SU-DHL-6 (cell line): ENCODE measurements at regions not wholly inside any gene's neighbourhood (a gene's known extent, or its start where the extent isn't known, plus 50 kb on each side); places are given as distances from the start of the nearest gene placed in this dataset.

Experiments
- H2AFZ ChIP-seq: fragments of 200-600 bp; sonication (generic); 2 replicates; pipeline ENCODE4 v1.6.1; 2014; ENCODE audit warnings: low read depth, mild to moderate bottlenecking, moderate library complexity, mixed read lengths, antibody characterized with exemption, low read length; ENCODE audit not compliant: severe bottlenecking
- H3F3A ChIP-seq: fragments of 200-600 bp; shearing (Covaris generic); 2 replicates; pipeline ENCODE4 v1.6.0; 2016; ENCODE audit warnings: antibody characterized with exemption, mild to moderate bottlenecking; ENCODE audit not compliant: insufficient read depth
- H3K27ac ChIP-seq: fragments of 200-600 bp; sonication (generic); 2 replicates; pipeline ENCODE4 v1.5.1; 2016; ENCODE audit warnings: low read depth, mild to moderate bottlenecking, low read length, moderate library complexity, mixed read lengths
- H3K27me3 ChIP-seq: fragments of 200-600 bp; sonication (generic), shearing (Covaris generic); 2 replicates; pipeline ENCODE4 v1.6.0; 2014; ENCODE audit warnings: mild to moderate bottlenecking, low read length
- H3K36me3 ChIP-seq: fragments of 200-600 bp; sonication (generic); 2 replicates; pipeline ENCODE4 v1.6.1; 2014; ENCODE audit warnings: mild to moderate bottlenecking, low read length, mixed read lengths
- H3K4me2 ChIP-seq: fragments of 300-600, 200-600 bp; shearing (Covaris generic), sonication (generic); 2 replicates; pipeline ENCODE4 v1.6.0; 2014; ENCODE audit warnings: low read length, low read depth, mild to moderate bottlenecking; ENCODE audit not compliant: poor library complexity, severe bottlenecking
- H3K4me3 ChIP-seq: fragments of 200-600 bp; sonication (generic); 2 replicates; pipeline ENCODE4 v1.5.1; 2014; ENCODE audit warnings: antibody characterized with exemption, low read length, mild to moderate bottlenecking, mixed read lengths; ENCODE audit not compliant: insufficient read depth, poor library complexity, severe bottlenecking
- H3K79me2 ChIP-seq: fragments of 200-600 bp; sonication (generic); 2 replicates; pipeline ENCODE4 v1.6.1; 2014; ENCODE audit warnings: mild to moderate bottlenecking, low read length, moderate library complexity; ENCODE audit not compliant: insufficient read depth
- H3K9ac ChIP-seq: fragments of 200-600 bp; sonication (generic); 2 replicates; pipeline ENCODE4 v1.7.0; 2014; ENCODE audit warnings: mild to moderate bottlenecking, low read length
- H3K9me2 ChIP-seq: fragments of 200-600 bp; sonication (generic); replicated peaks from 2 replicates; pipeline ENCODE4 v1.6.1; 2014; ENCODE audit warnings: low read length; ENCODE audit not compliant: insufficient read depth
- H3K9me3 ChIP-seq: fragments of 200-600 bp; sonication (generic); 2 replicates; pipeline ENCODE4 v1.6.1; 2014; ENCODE audit warnings: low read length, mixed read lengths; ENCODE audit not compliant: insufficient read depth
- H4K20me1 ChIP-seq: fragments of 200-600 bp; sonication (generic); 2 replicates; pipeline ENCODE4 v1.6.1; 2014; ENCODE audit warnings: low read depth, mild to moderate bottlenecking, antibody characterized with exemption, low read length, moderate library complexity, mixed read lengths
- EZH2phosphoT487 ChIP-seq: fragments of 200-600 bp; sonication (generic), shearing (Covaris generic); conservative IDR thresholded peaks from 2 replicates; pipeline ENCODE4 v1.6.1; 2018; ENCODE audit warnings: mild to moderate bottlenecking, antibody characterized with exemption, low read length, moderate library complexity, mixed read lengths
- TF ChIP-seq, protein P1 (sequence below): fragments of 200-600 bp; sonication (generic); IDR thresholded peaks from one replicate; pipeline ENCODE4 v1.5.1; 2017; ENCODE audit warnings: antibody characterized with exemption, mild to moderate bottlenecking, low read length, moderate library complexity; ENCODE audit not compliant: insufficient read depth, poor library complexity, severe bottlenecking

DNA sequence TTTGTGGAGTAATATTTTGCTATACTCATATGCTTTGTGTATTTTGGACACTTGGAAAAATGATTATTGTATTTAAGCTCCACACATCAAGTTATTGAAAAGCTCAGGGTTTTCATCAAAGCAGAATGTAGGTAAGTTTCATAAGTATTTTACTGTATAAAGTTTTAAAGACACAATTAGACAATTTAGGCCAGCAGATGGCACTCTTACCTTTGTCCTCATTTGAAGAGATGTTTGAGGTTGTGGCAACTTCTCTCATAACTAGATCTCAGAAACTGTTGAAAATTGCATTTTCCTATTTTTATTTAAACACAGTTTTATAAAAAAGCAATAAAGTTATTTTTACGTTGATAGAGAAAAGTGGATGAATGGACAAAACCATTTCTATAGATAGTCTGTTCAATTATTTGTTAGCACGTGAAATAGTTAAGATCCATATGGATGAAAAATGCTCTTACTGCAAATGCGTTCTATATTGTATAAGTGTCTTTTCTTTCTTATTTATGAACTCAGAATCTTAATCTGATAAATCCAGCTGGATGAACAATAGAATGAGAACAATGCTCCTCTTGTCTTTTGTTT lies 300.0 kb downstream of the AEBP2 start:
- no peaks in the 10 kb centered on the region for H4K20me1 ChIP-seq
- no peaks in the 10 kb centered on the region for H3K9me3 ChIP-seq
- H3K27ac ChIP-seq = no peak overlapping the region
- no peak overlapping the region for H2AFZ ChIP-seq
- H3F3A ChIP-seq = no peaks in the 10 kb centered on the region
- H3K4me2 ChIP-seq = no peak overlapping the region
- TF ChIP-seq EZH2phosphoT487 = no peak
- TF ChIP-seq, protein P1, sequence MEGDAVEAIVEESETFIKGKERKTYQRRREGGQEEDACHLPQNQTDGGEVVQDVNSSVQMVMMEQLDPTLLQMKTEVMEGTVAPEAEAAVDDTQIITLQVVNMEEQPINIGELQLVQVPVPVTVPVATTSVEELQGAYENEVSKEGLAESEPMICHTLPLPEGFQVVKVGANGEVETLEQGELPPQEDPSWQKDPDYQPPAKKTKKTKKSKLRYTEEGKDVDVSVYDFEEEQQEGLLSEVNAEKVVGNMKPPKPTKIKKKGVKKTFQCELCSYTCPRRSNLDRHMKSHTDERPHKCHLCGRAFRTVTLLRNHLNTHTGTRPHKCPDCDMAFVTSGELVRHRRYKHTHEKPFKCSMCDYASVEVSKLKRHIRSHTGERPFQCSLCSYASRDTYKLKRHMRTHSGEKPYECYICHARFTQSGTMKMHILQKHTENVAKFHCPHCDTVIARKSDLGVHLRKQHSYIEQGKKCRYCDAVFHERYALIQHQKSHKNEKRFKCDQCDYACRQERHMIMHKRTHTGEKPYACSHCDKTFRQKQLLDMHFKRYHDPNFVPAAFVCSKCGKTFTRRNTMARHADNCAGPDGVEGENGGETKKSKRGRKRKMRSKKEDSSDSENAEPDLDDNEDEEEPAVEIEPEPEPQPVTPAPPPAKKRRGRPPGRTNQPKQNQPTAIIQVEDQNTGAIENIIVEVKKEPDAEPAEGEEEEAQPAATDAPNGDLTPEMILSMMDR = peak; percentile 38
- H3K9ac ChIP-seq = no peak overlapping the region
- no peaks in the 10 kb centered on the region for H3K79me2 ChIP-seq
- no peaks in the 10 kb centered on the region for H3K36me3 ChIP-seq
- no peaks in the 10 kb centered on the region for H3K9me2 ChIP-seq
- H3K4me3 ChIP-seq = no peak overlapping the region
- H3K27me3 ChIP-seq = no peaks in the 10 kb centered on the region

GRCh38 chr12:19740472-19741131 lies 301.3 kb downstream of the AEBP2 start:
- no peak overlapping the region for H3K27ac ChIP-seq
- no peak overlapping the region for H2AFZ ChIP-seq
- no peaks in the 10 kb centered on the region for H4K20me1 ChIP-seq
- H3K9ac ChIP-seq = no peak overlapping the region
- no peak overlapping the region for H3K4me3 ChIP-seq
- H3K9me3 ChIP-seq = no peaks in the 10 kb centered on the region
- H3K9me2 ChIP-seq = no peaks in the 10 kb centered on the region
- no peak overlapping the region for H3K4me2 ChIP-seq
- no peak for TF ChIP-seq EZH2phosphoT487
- TF ChIP-seq, protein P1 = no peak
- H3K79me2 ChIP-seq = no peaks in the 10 kb centered on the region
- no peaks in the 10 kb centered on the region for H3K36me3 ChIP-seq
- H3F3A ChIP-seq = no peaks in the 10 kb centered on the region
- H3K27me3 ChIP-seq = no peaks in the 10 kb centered on the region

- no peaks in the 10 kb centered on the region for H3K79me2 ChIP-seq
- H3F3A ChIP-seq = no peaks in the 10 kb centered on the region
- no peak overlapping the region for H3K9ac ChIP-seq
- no peaks in the 10 kb centered on the region for H3K9me3 ChIP-seq
- no peak overlapping the region for H2AFZ ChIP-seq
- H3K27ac ChIP-seq = no peak overlapping the region
- no peaks in the 10 kb centered on the region for H3K9me2 ChIP-seq
- no peak overlapping the region for H3K4me2 ChIP-seq
- H3K36me3 ChIP-seq = no peaks in the 10 kb centered on the region
- H4K20me1 ChIP-seq = no peaks in the 10 kb centered on the region
- H3K27me3 ChIP-seq = no peaks in the 10 kb centered on the region
- H3K4me3 ChIP-seq = no peak overlapping the region
- no peak for TF ChIP-seq EZH2phosphoT487
- TF ChIP-seq, protein P1 = no peak
Observed at GRCh38 chr12:19741132-19741489, 301.8 kb downstream of the AEBP2 start.
